ENCODE measurements at regions not wholly inside any gene's neighbourhood (a gene's known extent, or its start where the extent isn't known, plus 50 kb on each side); places are given as distances from the start of the nearest gene placed in this dataset.

- TF ChIP-seq GATA2 (IDR thresholded peaks at IDR 0.05; ENCODE audit: low read depth, low read length) (no peak), GATA3 (IDR thresholded peaks at IDR 0.05; ENCODE audit: low read depth, low read length) (no peak)
Observed at GRCh38 chr3:27626596-27627118, 95.5 kb downstream of the EOMES start.

Data from SH-SY5Y (cell line).